Mesodermal cell (in vitro differentiated cells): ENCODE measurements at regions not wholly inside any gene's neighbourhood (a gene's known extent, or its start where the extent isn't known, plus 50 kb on each side); places are given as distances from the start of the nearest gene placed in this dataset.

Experiments used
- H3K27ac ChIP-seq: 2 replicates; pipeline ENCODE4 v1.7.0; 2013; ENCODE audit warnings: mild to moderate bottlenecking, low read depth, low read length, moderate library complexity; ENCODE audit not compliant: severe bottlenecking
- H3K36me3 ChIP-seq: 2 replicates; pipeline ENCODE4 v1.7.1; 2013; ENCODE audit warnings: mild to moderate bottlenecking, low read length, moderate library complexity; ENCODE audit not compliant: control insufficient read depth, insufficient read depth
- H3K4me1 ChIP-seq: one replicate; pipeline ENCODE4 v1.7.1; 2013; ENCODE audit warnings: mild to moderate bottlenecking, low read length; ENCODE audit not compliant: insufficient read depth, control insufficient read depth, poor library complexity, severe bottlenecking
- H3K4me3 ChIP-seq: 2 replicates; pipeline ENCODE4 v1.7.0; 2013; ENCODE audit warnings: low read length, control low read depth, mild to moderate bottlenecking; ENCODE audit not compliant: insufficient read depth, poor library complexity, severe bottlenecking; ENCODE audit errors: extremely low read depth
- H3K9me3 ChIP-seq: 2 replicates; pipeline ENCODE4 v1.7.1; 2013; ENCODE audit warnings: mild to moderate bottlenecking, low read length, moderate library complexity; ENCODE audit not compliant: control insufficient read depth
- WGBS, 2 experiments: methylation state at CpG; one replicate each; pipeline ENCODE4 v1.1.5; 2013; ENCODE audit warnings: missing lambda C conversion rate in 2 of 2; ENCODE audit not compliant: insufficient coverage in 2 of 2; 5-methylcytosine and 5-hydroxymethylcytosine counted together

DNA sequence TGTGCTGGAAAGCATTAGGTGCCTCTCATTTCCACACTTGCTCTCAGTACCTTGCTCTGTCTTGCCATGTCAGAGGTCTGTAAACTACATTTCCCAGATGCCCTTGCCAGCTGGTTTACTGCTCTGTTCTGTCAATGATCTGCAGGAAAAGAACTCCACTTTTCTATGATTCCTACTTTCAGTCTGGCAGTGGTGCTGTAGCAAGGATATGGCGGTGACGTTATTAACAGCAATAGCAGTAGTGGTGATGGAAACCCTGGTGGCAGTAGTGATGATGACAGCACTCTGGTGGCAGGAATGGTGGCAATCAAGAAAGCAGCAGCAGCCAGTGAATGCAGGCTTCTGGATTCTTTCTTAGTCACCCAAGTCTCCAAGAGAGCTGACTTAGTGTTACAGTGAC lies 665.2 kb downstream of the DIPK2A start:
- H3K27ac ChIP-seq: no peak overlapping the region
- WGBS, 2 experiments: 57% methylated on average over 2 of the region's 2 CpGs; no CpG with 5 or more reads in 1 of the 2 experiments
- H3K9me3 ChIP-seq: no peaks in the 10 kb centered on the region
- H3K4me3 ChIP-seq: no peak overlapping the region
- H3K36me3 ChIP-seq: no peaks in the 10 kb centered on the region
- no peaks in the 10 kb centered on the region for H3K4me1 ChIP-seq

DNA sequence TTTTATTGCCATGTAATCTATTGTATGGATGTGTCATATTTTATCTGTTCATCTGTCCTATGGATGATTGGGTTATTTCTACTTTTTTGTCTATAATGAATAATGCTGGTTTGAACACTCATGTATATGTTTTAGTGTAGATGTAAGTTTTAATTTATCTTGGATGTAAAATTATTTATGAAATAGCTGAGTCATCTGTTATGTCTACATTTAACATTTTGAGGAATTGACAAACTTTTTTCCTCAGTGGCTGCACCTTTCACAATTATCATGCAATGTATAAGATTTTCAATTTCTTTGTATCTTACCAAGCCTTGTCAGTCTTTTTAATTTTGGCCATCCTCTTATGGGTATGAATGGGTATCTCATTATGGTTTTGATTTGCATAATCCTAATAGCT lies 666.4 kb downstream of the DIPK2A start:
- Histone ChIP-seq H3K9me3 (no peaks in the 10 kb centered on the region), H3K27ac (no peak overlapping the region), H3K36me3 (no peaks in the 10 kb centered on the region), H3K4me3 (no peak overlapping the region), H3K4me1 (no peaks in the 10 kb centered on the region)

DNA sequence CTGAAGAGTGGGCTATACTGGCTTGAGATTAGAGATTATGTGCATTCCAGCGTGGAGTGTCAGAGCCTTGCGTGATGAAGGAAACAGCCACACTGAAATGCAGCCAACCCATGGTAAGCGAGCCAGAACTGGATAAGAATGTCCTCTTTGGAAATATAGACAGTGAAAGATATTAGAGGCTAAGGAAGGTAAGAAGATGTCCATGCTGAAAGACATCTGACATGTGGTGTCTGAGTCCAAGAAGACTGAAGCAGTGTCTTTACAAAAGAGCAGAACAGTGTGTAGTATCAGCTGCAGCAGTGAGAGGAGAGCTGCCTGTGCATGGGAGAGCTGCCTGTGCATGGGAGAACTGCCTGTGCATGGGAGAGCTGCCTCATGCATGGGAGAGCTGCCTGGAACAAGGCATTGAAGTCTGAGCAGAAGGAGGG lies 672.2 kb downstream of the DIPK2A start:
- H3K9me3 ChIP-seq: no peaks in the 10 kb centered on the region
- H3K36me3 ChIP-seq: no peaks in the 10 kb centered on the region
- WGBS, 2 experiments: 92 to 93% methylated on average over 3 of the region's 3 CpGs

DNA sequence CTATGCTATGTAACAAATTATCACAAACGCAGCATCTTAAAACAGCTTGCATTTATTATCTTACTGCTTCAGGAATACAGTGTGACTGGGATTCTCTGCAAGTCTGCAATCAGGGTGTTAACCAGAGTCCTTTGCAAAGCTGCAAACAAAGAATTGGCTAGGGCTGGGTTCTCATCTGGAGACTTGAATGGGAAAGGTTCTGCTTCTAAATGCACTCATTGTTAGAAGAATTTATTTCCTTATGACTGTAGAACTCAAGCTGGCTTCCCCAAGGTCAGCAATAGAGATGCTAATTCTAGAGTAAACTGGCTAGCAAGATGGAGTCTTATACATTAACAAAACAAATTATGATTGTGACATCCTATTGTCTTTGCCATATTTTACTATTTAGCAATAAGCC lies 673.7 kb downstream of the DIPK2A start:
- Histone ChIP-seq H3K4me3 (no peak overlapping the region), H3K9me3 (no peaks in the 10 kb centered on the region), H3K4me1 (no peaks in the 10 kb centered on the region), H3K36me3 (no peaks in the 10 kb centered on the region), H3K27ac (no peak overlapping the region)
- WGBS, 2 experiments: 100% methylated on average over 1 of the region's 1 CpG; no CpG with 5 or more reads in 1 of the 2 experiments

More for the DNA sequence above, 672.2 kb downstream of the DIPK2A start:
- no peak overlapping the region for H3K4me3 ChIP-seq
- no peaks in the 10 kb centered on the region for H3K4me1 ChIP-seq
- no peak overlapping the region for H3K27ac ChIP-seq

DNA sequence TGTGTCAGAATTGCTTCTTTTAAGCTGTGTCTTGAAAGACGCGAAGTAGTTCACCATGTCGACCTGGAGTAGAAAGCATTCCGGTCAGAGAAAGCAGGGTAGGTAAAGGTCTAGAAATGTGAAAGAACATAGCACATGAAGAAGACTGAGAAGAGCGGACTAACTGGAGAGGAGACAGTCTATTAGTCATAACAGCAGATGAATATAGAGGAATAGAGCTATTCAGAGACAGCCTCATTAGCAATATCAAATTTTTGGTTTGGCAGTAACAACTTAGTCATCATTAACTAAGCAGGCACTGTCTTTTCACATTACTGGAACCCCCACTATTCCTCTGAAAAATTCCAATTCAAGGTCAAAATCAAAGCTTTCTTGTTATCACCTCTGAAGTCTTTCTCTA lies 678.8 kb downstream of the DIPK2A start:
- Histone ChIP-seq H3K27ac (no peak overlapping the region), H3K36me3 (no peaks in the 10 kb centered on the region), H3K4me1 (no peaks in the 10 kb centered on the region), H3K4me3 (no peak overlapping the region), H3K9me3 (no peaks in the 10 kb centered on the region)
- WGBS, 2 experiments: 89 to 95% methylated on average over 5 of the region's 5 CpGs

DNA sequence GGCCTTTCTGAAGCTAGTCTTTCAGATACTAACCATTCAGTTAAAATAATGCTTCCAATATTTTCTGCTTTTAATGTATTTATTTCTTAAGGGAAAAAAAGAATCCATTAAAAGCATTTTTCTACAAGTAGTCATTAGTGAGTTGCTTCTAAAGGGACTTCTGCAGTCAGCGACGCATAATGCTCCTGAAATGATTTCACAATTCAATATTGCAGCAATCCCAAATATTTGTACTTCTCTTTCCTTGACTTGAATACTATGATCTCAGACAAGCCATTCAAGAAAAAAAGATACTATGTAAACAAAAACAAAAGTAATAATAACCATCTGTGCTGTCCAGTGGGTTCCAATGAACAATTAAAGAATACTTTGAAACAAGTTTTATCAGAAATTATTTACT lies 681.0 kb downstream of the DIPK2A start:
- no CpG with 5 or more reads among the region's 2 CpGs for WGBS, 2 experiments

DNA sequence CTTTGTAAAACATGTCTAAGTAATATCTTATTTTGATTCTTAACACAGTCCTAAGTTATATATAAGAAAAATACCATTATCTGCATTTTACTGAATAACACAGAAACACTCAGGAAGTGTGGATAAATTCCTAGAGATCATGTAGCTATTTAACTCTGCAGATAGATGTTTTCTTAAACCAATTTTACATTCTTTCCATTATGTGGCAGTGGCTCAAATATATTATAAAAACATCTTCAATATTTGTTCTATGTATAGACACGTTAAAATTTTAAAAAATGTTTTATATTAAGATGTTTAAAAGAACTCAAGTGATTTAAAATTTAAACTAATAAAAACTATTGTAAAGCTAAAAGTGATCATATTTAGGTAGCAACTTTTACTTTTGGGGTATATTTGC lies 683.8 kb downstream of the DIPK2A start:
- H3K4me1 ChIP-seq: no peaks in the 10 kb centered on the region
- no peak overlapping the region for H3K4me3 ChIP-seq
- no peaks in the 10 kb centered on the region for H3K9me3 ChIP-seq
- no CpG with 5 or more reads among the region's 1 CpG for WGBS, 2 experiments
- H3K36me3 ChIP-seq: no peaks in the 10 kb centered on the region
- H3K27ac ChIP-seq: no peak overlapping the region

More for the DNA sequence above, 681.0 kb downstream of the DIPK2A start:
- Histone ChIP-seq H3K4me1 (no peaks in the 10 kb centered on the region), H3K9me3 (no peaks in the 10 kb centered on the region), H3K36me3 (no peaks in the 10 kb centered on the region), H3K4me3 (no peak overlapping the region), H3K27ac (no peak overlapping the region)

DNA sequence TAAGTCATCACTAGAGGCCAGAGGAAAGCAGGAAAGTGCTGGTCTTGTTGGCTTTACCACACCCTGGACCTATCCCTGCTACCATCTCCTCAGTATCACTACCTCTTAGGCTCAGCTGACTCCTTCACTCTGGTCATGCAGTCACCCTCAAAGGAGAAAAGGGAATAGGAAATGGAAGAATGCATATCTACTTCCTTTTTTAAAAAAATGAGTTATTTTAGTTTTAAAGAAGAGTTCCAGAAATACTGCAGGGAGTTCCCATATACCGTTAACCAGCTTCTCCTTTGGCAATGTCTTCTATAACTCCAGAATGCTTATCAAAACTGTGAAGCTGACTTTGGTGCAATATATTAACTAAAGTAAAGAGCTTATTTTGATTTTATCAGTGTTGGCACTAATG lies 688.6 kb downstream of the DIPK2A start:
- no peak overlapping the region for H3K4me3 ChIP-seq
- H3K27ac ChIP-seq: no peak overlapping the region
- H3K9me3 ChIP-seq: peaks cover 2% of the 10 kb centered on the region
- no peaks in the 10 kb centered on the region for H3K4me1 ChIP-seq
- H3K36me3 ChIP-seq: no peaks in the 10 kb centered on the region
- no CpG with 5 or more reads among the region's 1 CpG for WGBS, 2 experiments

DNA sequence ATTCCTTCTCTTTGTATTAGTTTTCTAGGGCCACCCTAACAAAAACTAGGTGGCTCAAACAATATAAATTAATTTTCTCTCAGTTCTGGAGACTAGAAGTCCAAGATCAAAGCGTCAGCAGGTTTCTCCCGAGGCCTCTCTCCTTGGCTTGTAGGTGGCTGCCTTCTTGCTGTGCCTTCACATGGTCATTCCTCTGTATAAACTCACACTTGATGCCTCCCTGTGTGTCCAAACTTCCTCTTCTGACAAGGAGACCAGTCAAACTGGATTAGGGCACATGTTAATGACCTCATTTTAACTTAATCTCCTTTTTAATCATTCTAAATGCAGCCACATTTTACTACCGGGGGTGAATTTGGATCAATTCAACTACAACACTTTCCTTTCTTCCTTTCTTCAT lies 691.1 kb downstream of the DIPK2A start:
- WGBS, 2 experiments: 86 to 94% methylated on average over 2 to 3 of the region's 3 CpGs
- peaks cover 13% of the 10 kb centered on the region for H3K9me3 ChIP-seq
- no peak overlapping the region for H3K4me3 ChIP-seq
- no peaks in the 10 kb centered on the region for H3K36me3 ChIP-seq
- no peak overlapping the region for H3K27ac ChIP-seq
- no peaks in the 10 kb centered on the region for H3K4me1 ChIP-seq

DNA sequence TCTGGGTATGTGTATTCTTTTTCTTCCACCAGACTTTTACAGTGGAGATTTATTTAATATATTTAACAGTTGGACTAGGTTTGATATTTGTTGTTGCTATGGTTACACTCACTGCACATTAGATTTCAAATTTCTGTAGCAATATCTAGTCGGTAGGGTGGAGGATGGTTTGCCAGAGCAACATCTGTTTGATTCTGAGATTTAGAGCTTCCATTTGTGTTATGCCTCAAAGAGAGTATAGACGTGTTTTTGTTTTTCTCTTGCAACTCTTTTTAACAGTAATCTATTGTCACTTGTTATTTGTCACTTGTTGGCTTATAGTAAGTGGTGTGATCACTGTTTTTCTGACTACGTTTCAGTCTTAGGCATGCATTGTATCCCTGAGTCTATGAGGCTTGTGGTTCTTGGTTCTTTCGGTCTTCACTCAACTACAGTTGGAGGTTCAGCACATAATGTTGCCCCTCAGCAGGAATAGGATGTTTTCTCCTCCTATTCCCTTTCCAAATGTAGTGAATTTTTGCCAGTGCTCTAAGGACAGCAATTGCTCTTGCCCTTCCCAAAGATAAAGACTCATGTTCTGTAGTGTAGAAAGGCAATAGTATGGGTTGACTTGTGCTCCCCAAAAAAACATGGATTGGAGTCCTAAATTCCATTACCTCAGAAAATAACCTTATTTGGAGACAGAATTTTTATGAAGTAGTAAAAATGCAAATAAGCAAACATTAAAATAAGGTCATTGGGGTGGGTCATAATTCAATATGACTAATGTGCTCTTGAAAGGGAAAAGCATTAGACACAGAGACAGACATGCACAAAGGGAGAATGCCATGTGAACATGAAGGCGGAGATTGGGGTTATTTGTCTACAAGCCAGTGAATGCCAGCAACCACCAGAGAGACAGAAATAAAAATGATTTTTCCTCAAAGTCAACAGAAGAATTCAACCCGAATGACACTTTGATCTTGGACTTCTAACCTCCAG lies 692.1 kb downstream of the DIPK2A start:
- Histone ChIP-seq H3K4me3 (no peak overlapping the region), H3K4me1 (no peaks in the 10 kb centered on the region), H3K27ac (no peak overlapping the region), H3K9me3 (peaks cover 13% of the 10 kb centered on the region), H3K36me3 (no peaks in the 10 kb centered on the region)
- 75% methylated on average over 2 of the region's 6 CpGs; no CpG with 5 or more reads in 1 of the 2 experiments for WGBS, 2 experiments

DNA sequence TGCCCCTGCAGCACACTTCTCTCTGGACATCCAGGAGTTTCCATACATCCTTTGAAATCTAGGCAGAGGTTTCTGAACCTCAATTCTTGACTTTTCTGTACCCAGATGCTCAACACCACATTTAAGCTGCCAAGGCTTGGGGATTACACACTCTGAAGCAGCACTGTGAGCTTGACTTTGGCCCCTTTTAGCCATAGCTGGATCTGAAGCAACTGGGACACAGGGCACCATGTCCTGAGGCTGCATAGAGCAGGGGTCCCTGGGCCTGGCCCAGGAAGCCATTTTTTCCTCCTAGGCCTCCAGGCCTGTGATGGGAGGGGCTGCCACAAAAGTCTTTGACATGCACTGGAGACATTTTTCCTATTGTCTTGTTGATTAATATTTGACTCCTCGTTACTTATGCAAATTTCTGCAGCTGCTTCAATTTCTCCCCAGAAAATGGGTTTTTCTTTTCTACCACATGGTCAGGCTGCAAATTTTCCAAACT lies 694.0 kb downstream of the DIPK2A start:
- H3K4me1 ChIP-seq: no peaks in the 10 kb centered on the region
- H3K4me3 ChIP-seq: no peak overlapping the region
- H3K9me3 ChIP-seq: peaks cover 13% of the 10 kb centered on the region
- H3K27ac ChIP-seq: no peak overlapping the region
- WGBS, 2 experiments: 83% methylated on average over 1 of the region's 1 CpG; no CpG with 5 or more reads in 1 of the 2 experiments
- no peaks in the 10 kb centered on the region for H3K36me3 ChIP-seq
